H1 (cell line): ENCODE measurements at regions not wholly inside any gene's neighbourhood (a gene's known extent, or its start where the extent isn't known, plus 50 kb on each side); places are given as distances from the start of the nearest gene placed in this dataset.

Experiments used
- CTCF ChIA-PET: fragments of 300-600 bp; sonication (Branson Sonifier 250); formaldehyde crosslinking; loops from one replicate; lab custom pipeline; 2021; ENCODE audit not compliant: partially characterized antibody; lab: Charles Lee
- POLR2A ChIA-PET: fragments of 300-600 bp; sonication (Branson Sonifier 250); formaldehyde crosslinking; loops from one replicate; lab custom pipeline; 2021; ENCODE audit warnings: inconsistent platforms; ENCODE audit not compliant: partially characterized antibody; lab: Charles Lee
- DNase-seq, 2 experiments: peaks; one replicate each; pipeline versions ENCODE4 v3.0.0 to v3.0.0-alpha.2; 2010 to 2022; ENCODE audit warnings: low spot score in 2 of 2, low read depth in 1 of 2, mixed read lengths in 1 of 2
- FAIRE-seq: peaks from 2 replicates; lab custom pipeline; 2011; peaks lifted over from hg19 to GRCh38; lab: Jason Lieb, UNC
- H2AFZ ChIP-seq: 2 replicates; pipeline ENCODE4 v1.8.1; 2012; ENCODE audit warnings: low read length, inconsistent platforms
- H2AK5ac ChIP-seq: 2 replicates; pipeline ENCODE4 v1.6.1; 2013; ENCODE audit warnings: low read depth, low read length
- H2BK120ac ChIP-seq: replicated peaks from 2 replicates; pipeline ENCODE3; 2013; ENCODE audit warnings: low read depth, low read length, inconsistent platforms
- H2BK12ac ChIP-seq: 2 replicates; pipeline ENCODE4 v1.6.1; 2013; ENCODE audit warnings: low read depth, low read length
- H2BK15ac ChIP-seq: 2 replicates; pipeline ENCODE4 v1.6.1; 2013; ENCODE audit warnings: low read length
- H2BK20ac ChIP-seq: 2 replicates; pipeline ENCODE4 v1.6.1; 2013; ENCODE audit warnings: low read length
- H2BK5ac ChIP-seq: 2 replicates; pipeline ENCODE4 v1.6.1; 2013; ENCODE audit warnings: low read depth, low read length
- H3K14ac ChIP-seq: 2 replicates; pipeline ENCODE4 v1.6.1; 2013; ENCODE audit warnings: inconsistent platforms; ENCODE audit not compliant: insufficient read length
- H3K18ac ChIP-seq: 2 replicates; pipeline ENCODE4 v1.6.1; 2013; ENCODE audit warnings: low read length; ENCODE audit errors: extremely low read depth
- H3K23ac ChIP-seq: 2 replicates; pipeline ENCODE4 v1.6.1; 2013; ENCODE audit warnings: inconsistent platforms; ENCODE audit not compliant: insufficient read length
- H3K23me2 ChIP-seq: 2 replicates; pipeline ENCODE4 v1.6.1; 2013; ENCODE audit warnings: low read depth, low read length
- H3K27ac ChIP-seq: 2 replicates; pipeline ENCODE4 v1.6.1; 2011; ENCODE audit warnings: low read depth, low read length, inconsistent platforms
- H3K27me3 ChIP-seq, 4 experiments: replicated peaks in 1 of 4; 1 replicate in 1 of 4; 2 replicates in 3 of 4; pipeline versions ENCODE4 v1.6.1 to v1.8.1; 2011 to 2013; ENCODE audit warnings: low read length in 3 of 4, mild to moderate bottlenecking in 3 of 4, inconsistent platforms in 2 of 4, mixed read lengths in 2 of 4, moderate library complexity in 1 of 4; ENCODE audit not compliant: control insufficient read depth in 3 of 4, insufficient read depth in 3 of 4; ENCODE audit errors: extremely low read depth in 1 of 4
- H3K36me3 ChIP-seq, 4 experiments: 2 replicates each; pipeline versions ENCODE4 v1.6.1 to v1.8.1; 2011 to 2013; ENCODE audit warnings: mild to moderate bottlenecking in 4 of 4, low read length in 3 of 4, moderate library complexity in 2 of 4, control low read depth in 1 of 4, inconsistent platforms in 1 of 4; ENCODE audit not compliant: insufficient read depth in 4 of 4, control insufficient read depth in 2 of 4
- H3K4ac ChIP-seq: replicated peaks from 2 replicates; pipeline ENCODE3; 2013; ENCODE audit warnings: low read length, low read depth, mixed read lengths, inconsistent platforms; ENCODE audit not compliant: insufficient read length
- H3K4me1 ChIP-seq, 4 experiments: replicated peaks in 1 of 4; 1 replicate in 1 of 4; 2 replicates in 3 of 4; pipeline versions ENCODE4 v1.6.1 to v1.8.1; 2011 to 2013; ENCODE audit warnings: low read length in 3 of 4, inconsistent platforms in 2 of 4, mixed read lengths in 1 of 4; ENCODE audit not compliant: insufficient read depth in 4 of 4, control insufficient read depth in 3 of 4
- H3K4me2 ChIP-seq, 2 experiments: 2 replicates each; pipeline versions ENCODE4 v1.6.1 to v1.8.1; 2011 to 2013; ENCODE audit warnings: low read depth in 2 of 2, low read length in 2 of 2, control low read depth in 1 of 2, inconsistent platforms in 1 of 2, mild to moderate bottlenecking in 1 of 2; ENCODE audit not compliant: insufficient read depth in 1 of 2
- H3K4me3 ChIP-seq, 4 experiments: fragments of 200-600, 300-600 bp in 1 of 4; sonication (generic), shearing (Covaris generic), sonication (Bioruptor Twin) in 1 of 4; 2 replicates each; pipeline versions ENCODE4 v1.5.1 to v1.8.1; 2011 to 2016; ENCODE audit warnings: low read length in 4 of 4, low read depth in 3 of 4, control low read depth in 2 of 4, inconsistent platforms in 2 of 4, mild to moderate bottlenecking in 2 of 4, mixed read lengths in 1 of 4, moderate library complexity in 1 of 4; ENCODE audit not compliant: insufficient read depth in 2 of 4; ENCODE audit errors: extremely low read depth in 1 of 4
- H3K56ac ChIP-seq: replicated peaks from 2 replicates; pipeline ENCODE3; 2013; ENCODE audit warnings: low read depth, mild to moderate bottlenecking, mixed read lengths, low read length, inconsistent platforms; ENCODE audit not compliant: insufficient read length
- H3K79me1 ChIP-seq: 2 replicates; pipeline ENCODE4 v1.6.1; 2013; ENCODE audit warnings: low read depth, low read length, control low read depth
- H3K79me2 ChIP-seq, 2 experiments: 2 replicates each; pipeline versions ENCODE4 v1.6.1 to v1.8.1; 2012 to 2013; ENCODE audit warnings: low read length in 2 of 2, mild to moderate bottlenecking in 2 of 2, inconsistent platforms in 1 of 2; ENCODE audit not compliant: insufficient read depth in 2 of 2, control insufficient read depth in 1 of 2
- H3K9ac ChIP-seq, 4 experiments: replicated peaks in 1 of 4; 1 replicate in 1 of 4; 2 replicates in 3 of 4; pipeline versions ENCODE4 v1.6.1 to v1.8.1; 2011 to 2013; ENCODE audit warnings: low read depth in 3 of 4, low read length in 3 of 4, control low read depth in 2 of 4, mild to moderate bottlenecking in 2 of 4, moderate library complexity in 2 of 4, inconsistent platforms in 1 of 4; ENCODE audit errors: extremely low read depth in 1 of 4
- H3K9me3 ChIP-seq, 2 experiments: 2 replicates each; pipeline versions ENCODE4 v1.6.1 to v1.8.1; 2012 to 2013; ENCODE audit warnings: mild to moderate bottlenecking in 2 of 2, moderate library complexity in 2 of 2, control low read depth in 1 of 2, inconsistent platforms in 1 of 2, low read depth in 1 of 2, low read length in 1 of 2, mixed read lengths in 1 of 2; ENCODE audit not compliant: insufficient read depth in 2 of 2
- H4K20me1 ChIP-seq, 2 experiments: replicated peaks in 1 of 2; 2 replicates each; pipeline versions ENCODE3 to v1.8.1; 2011 to 2013; ENCODE audit warnings: inconsistent platforms in 2 of 2, low read length in 2 of 2, mild to moderate bottlenecking in 1 of 2; ENCODE audit not compliant: insufficient read depth in 2 of 2, control insufficient read depth in 1 of 2
- H4K5ac ChIP-seq: 2 replicates; pipeline ENCODE4 v1.6.1; 2013; ENCODE audit warnings: low read length, low read depth, mixed read lengths, inconsistent platforms; ENCODE audit not compliant: insufficient read length
- H4K8ac ChIP-seq: 2 replicates; pipeline ENCODE4 v1.8.0; 2013; ENCODE audit warnings: mild to moderate bottlenecking, moderate library complexity, low read length, inconsistent platforms; ENCODE audit not compliant: insufficient read depth; ENCODE audit errors: extremely low read depth
- H4K91ac ChIP-seq: replicated peaks from 2 replicates; pipeline ENCODE3; 2013; ENCODE audit warnings: low read length, mixed read lengths, inconsistent platforms; ENCODE audit not compliant: insufficient read length
- ATF3 ChIP-seq: IDR thresholded peaks from 2 replicates; pipeline ENCODE4 v1.6.1; 2011; ENCODE audit warnings: low read depth, mild to moderate bottlenecking, low read length; ENCODE audit not compliant: insufficient read depth
- CHD2 ChIP-seq: IDR thresholded peaks from 2 replicates; pipeline ENCODE4 v1.6.1; 2012; ENCODE audit warnings: low read length, improper control_type of control experiment
- CTBP2 ChIP-seq: IDR thresholded peaks from 2 replicates; pipeline ENCODE4 v1.7.0; 2011; ENCODE audit warnings: borderline replicate concordance, mild to moderate bottlenecking, moderate library complexity, mixed read lengths, low read length; ENCODE audit not compliant: insufficient read depth, insufficient read length
- CTCF ChIP-seq, 3 experiments: IDR thresholded peaks; 1 replicate in 2 of 3; 2 replicates in 1 of 3; pipeline versions ENCODE4 v1.5.1 to v1.6.1; 2011; ENCODE audit warnings: low read length in 3 of 3, mild to moderate bottlenecking in 3 of 3, inconsistent platforms in 2 of 3, low read depth in 1 of 3, moderate library complexity in 1 of 3; ENCODE audit not compliant: insufficient read depth in 1 of 3; ENCODE audit errors: control extremely low read depth in 1 of 3
- GABPA ChIP-seq: IDR thresholded peaks from 2 replicates; pipeline ENCODE4 v1.6.1; 2011; ENCODE audit warnings: mild to moderate bottlenecking, low read length, moderate library complexity, borderline replicate concordance; ENCODE audit not compliant: insufficient read depth
- JUND ChIP-seq: IDR thresholded peaks from 2 replicates; pipeline ENCODE4 v1.6.1; 2011; ENCODE audit warnings: mild to moderate bottlenecking, improper control_type of control experiment, low read length
- RAD21 ChIP-seq, 2 experiments: IDR thresholded peaks in 1 of 2; conservative IDR thresholded peaks in 1 of 2; 2 replicates each; pipeline ENCODE4 v1.6.1; 2011; ENCODE audit warnings: low read depth in 2 of 2, low read length in 2 of 2, improper control_type of control experiment in 1 of 2, inconsistent platforms in 1 of 2, mild to moderate bottlenecking in 1 of 2, moderate library complexity in 1 of 2
- TBP ChIP-seq: IDR thresholded peaks from 2 replicates; pipeline ENCODE4 v1.6.1; 2011; ENCODE audit warnings: low read depth, low read length, improper control_type of control experiment
- WGBS, 2 experiments: shearing (Covaris generic) in 1 of 2; methylation state at CpG; one replicate each; pipeline versions ENCODE4 v1.1.6 to v1.1.7; 2013 to 2015; ENCODE audit warnings: low lambda C conversion rate in 2 of 2, mixed read lengths in 2 of 2, inconsistent platforms in 1 of 2, low coverage in 1 of 2, missing lambda C conversion rate in 1 of 2; ENCODE audit not compliant: insufficient replicate concordance in 2 of 2, insufficient coverage in 1 of 2, insufficient read length in 1 of 2; ENCODE audit errors: extremely low coverage in 1 of 2, missing lambda C conversion rate in 1 of 2; 5-methylcytosine and 5-hydroxymethylcytosine counted together

- H3K56ac ChIP-seq, result no peak overlapping the region
- H4K91ac ChIP-seq, result no peak overlapping the region
- H3K4ac ChIP-seq, result no peak overlapping the region
- ChIA-PET POLR2A (interaction anchor here (0.7 kb wide), 1 partner anchor 437 kb away, joined by 3 read pairs; no protein-coding TSS in a partner anchor), CTCF (interaction anchor here (0.6 to 2.8 kb wide), 57 partner anchors 9 to 567 kb away, joined by 3 to 37 read pairs (median 4); partner anchors contain the start of gene CDKN2B)
- H2BK12ac ChIP-seq, result no peak overlapping the region
- WGBS, 2 experiments, result 41% methylated on average over 9 of the region's 9 CpGs; no CpG with 5 or more reads in 1 of the 2 experiments
- no peaks in the 10 kb centered on the region for H3K9me3 ChIP-seq
- H3K23ac ChIP-seq, result no peak overlapping the region
- no peaks in the 10 kb centered on the region for H3K79me1 ChIP-seq
- H3K18ac ChIP-seq, result no peak overlapping the region
- no peaks in the 10 kb centered on the region for H3K4me1 ChIP-seq
- no peak overlapping the region for H4K8ac ChIP-seq
- H3K79me2 ChIP-seq, result no peaks in the 10 kb centered on the region
- H3K23me2 ChIP-seq, result no peaks in the 10 kb centered on the region
- DNase-seq (no peak), FAIRE-seq (peak; percentile 80)
- no peak overlapping the region for H4K5ac ChIP-seq
- H3K4me2 ChIP-seq, result no peak overlapping the region
- H2BK15ac ChIP-seq, result no peak overlapping the region
- H2BK5ac ChIP-seq, result no peak overlapping the region
- no peak overlapping the region for H3K4me3 ChIP-seq
- H2BK120ac ChIP-seq, result no peak overlapping the region
- H2AK5ac ChIP-seq, result no peak overlapping the region
- H3K27ac ChIP-seq, result no peak overlapping the region
- no peak overlapping the region for H3K14ac ChIP-seq
- no peaks in the 10 kb centered on the region for H3K36me3 ChIP-seq
- no peak overlapping the region for H2BK20ac ChIP-seq
- H3K27me3 ChIP-seq, result no peaks in the 10 kb centered on the region
- H4K20me1 ChIP-seq, result no peaks in the 10 kb centered on the region
- H3K9ac ChIP-seq, result no peak overlapping the region
- no peak overlapping the region for H2AFZ ChIP-seq
- TF ChIP-seq GABPA, result no peak
- no peak for TF ChIP-seq TBP
- peak; percentile 63 to 70 for TF ChIP-seq RAD21 (IDR thresholded peaks at IDR 0.05 in 1 of 2, conservative IDR thresholded peaks at IDR 0.05 in 1 of 2; ENCODE audit: low read depth in 2 of 2, low read length in 2 of 2)
- peak in 2 of 3 experiments; percentile 52 to 56; a peak in 3 of 4 replicates for TF ChIP-seq CTCF (IDR thresholded peaks at IDR 0.05; ENCODE audit: control extremely low read depth in 1 of 3, insufficient read depth in 1 of 3, low read depth in 1 of 3, low read length in 3 of 3)
- TF ChIP-seq ATF3, result no peak
- TF ChIP-seq JUND, result no peak
- no peak for TF ChIP-seq CTBP2
- TF ChIP-seq CHD2, result no peak
These were observed 202.2 kb upstream of the DMRTA1 start for GRCh38 chr9:22244139-22245011.
